ENCODE measurements at regions not wholly inside any gene's neighbourhood (a gene's known extent, or its start where the extent isn't known, plus 50 kb on each side); places are given as distances from the start of the nearest gene placed in this dataset.

DNA sequence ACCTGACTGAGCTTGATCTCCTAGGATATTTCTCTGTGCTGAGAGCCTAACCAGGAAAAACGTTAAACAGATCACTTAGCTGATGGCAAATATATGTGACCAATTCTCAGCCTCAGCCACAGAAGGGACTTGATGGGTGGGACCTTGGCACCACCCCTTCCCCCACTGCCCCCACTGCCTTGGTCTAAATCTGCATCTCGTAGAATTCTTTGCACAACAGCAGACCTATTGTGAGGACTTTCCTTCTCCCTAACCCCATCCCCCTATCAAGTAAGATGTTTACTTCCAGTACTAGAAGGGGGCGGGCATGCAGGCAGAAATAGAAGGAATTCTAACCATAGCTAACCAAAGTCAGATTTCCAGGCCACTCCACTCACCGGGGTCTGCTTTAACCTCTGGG lies 313.2 kb downstream of the PCNX1 start:
- intact Hi-C loops (cut with DNase I; ENCODE audit: low total_unique reads), result no loop called here
- no peak overlapping the region for H3K27ac ChIP-seq
- H3K4me1 ChIP-seq, result no peaks in the 10 kb centered on the region
- no peak overlapping the region for H3K4me3 ChIP-seq
- H3K36me3 ChIP-seq, result no peaks in the 10 kb centered on the region
- H3K27me3 ChIP-seq, result no peaks in the 10 kb centered on the region
- no peak for DNase-seq
- no peaks in the 10 kb centered on the region for H3K9me3 ChIP-seq
- TF ChIP-seq POLR2A (IDR thresholded peaks at IDR 0.05) (no peak), CTCF (IDR thresholded peaks at IDR 0.05) (no peak)

GRCh38 chr14:71221119-71221518 lies 313.9 kb downstream of the PCNX1 start:
- H3K9me3 ChIP-seq, result no peaks in the 10 kb centered on the region
- H3K4me1 ChIP-seq, result no peaks in the 10 kb centered on the region
- intact Hi-C loops (cut with DNase I; ENCODE audit: low total_unique reads), result no loop called here
- no peak for DNase-seq
- TF ChIP-seq POLR2A (IDR thresholded peaks at IDR 0.05), result no peak
- no peak for TF ChIP-seq CTCF (IDR thresholded peaks at IDR 0.05)
- H3K27me3 ChIP-seq, result no peaks in the 10 kb centered on the region
- no peaks in the 10 kb centered on the region for H3K36me3 ChIP-seq
- no peak overlapping the region for H3K4me3 ChIP-seq
- H3K27ac ChIP-seq, result no peak overlapping the region

DNA sequence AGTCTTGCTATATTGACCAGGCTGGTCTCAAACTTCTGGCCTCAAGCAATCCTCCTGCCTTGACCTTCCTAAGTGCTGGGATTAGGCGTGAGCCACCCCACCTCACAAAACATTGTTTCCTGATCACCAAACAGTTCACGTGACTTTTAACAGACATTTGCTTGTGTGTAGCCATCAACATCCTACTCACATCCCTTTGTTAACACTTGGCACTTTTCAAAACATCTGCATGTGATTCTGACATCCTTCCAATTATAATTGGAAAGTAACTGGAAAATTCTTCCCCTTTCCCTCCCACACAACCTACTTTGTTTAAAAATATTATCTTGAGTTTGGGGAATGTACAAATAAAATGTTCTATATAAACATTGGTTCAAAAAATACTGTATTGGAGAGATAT lies 317.9 kb downstream of the PCNX1 start:
- Histone ChIP-seq H3K4me1 (no peaks in the 10 kb centered on the region), H3K27ac (no peak overlapping the region), H3K9me3 (no peaks in the 10 kb centered on the region), H3K36me3 (no peaks in the 10 kb centered on the region), H3K4me3 (no peak overlapping the region), H3K27me3 (no peaks in the 10 kb centered on the region)
- no peak for DNase-seq
- intact Hi-C loops (cut with DNase I; ENCODE audit: low total_unique reads), result no loop called here
- TF ChIP-seq POLR2A (IDR thresholded peaks at IDR 0.05) (no peak), CTCF (IDR thresholded peaks at IDR 0.05) (no peak)

DNA sequence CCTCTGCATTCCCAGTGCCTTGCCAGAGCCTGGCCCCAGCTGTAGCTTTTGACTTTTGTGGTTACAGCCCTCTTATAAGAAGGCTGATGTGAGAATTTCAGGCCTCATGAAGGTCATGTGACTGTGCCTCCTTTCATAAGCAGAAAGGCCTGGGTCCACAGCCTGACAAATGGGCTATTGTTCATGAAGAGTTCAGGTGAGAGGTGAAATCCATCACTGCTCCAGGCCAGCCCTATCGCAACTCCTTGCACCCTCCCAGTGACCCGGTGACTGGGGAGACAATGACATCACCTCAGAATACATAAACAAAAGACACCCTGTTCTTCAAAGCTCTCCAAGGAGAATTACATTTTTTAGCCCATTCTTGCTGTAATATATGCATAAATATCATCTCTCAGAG lies 321.5 kb downstream of the PCNX1 start:
- intact Hi-C loops (cut with DNase I; ENCODE audit: low total_unique reads), result no loop called here
- no peak for TF ChIP-seq CTCF (IDR thresholded peaks at IDR 0.05)
- no peak for TF ChIP-seq POLR2A (IDR thresholded peaks at IDR 0.05)
- Histone ChIP-seq H3K36me3 (no peaks in the 10 kb centered on the region), H3K27me3 (no peaks in the 10 kb centered on the region), H3K9me3 (no peaks in the 10 kb centered on the region), H3K4me3 (no peak overlapping the region), H3K4me1 (no peaks in the 10 kb centered on the region), H3K27ac (no peak overlapping the region)
- no peak for DNase-seq

GRCh38 chr14:71229875-71230274 lies 322.6 kb downstream of the PCNX1 start:
- Histone ChIP-seq H3K27ac (no peak overlapping the region), H3K9me3 (no peaks in the 10 kb centered on the region)
- intact Hi-C loops (cut with DNase I; ENCODE audit: low total_unique reads), result no loop called here

More at GRCh38 chr14:71229875-71230274, 322.6 kb downstream of the PCNX1 start:
- Histone ChIP-seq H3K27me3 (no peaks in the 10 kb centered on the region), H3K36me3 (no peaks in the 10 kb centered on the region), H3K4me1 (no peaks in the 10 kb centered on the region), H3K4me3 (no peak overlapping the region)
- no peak for DNase-seq
- TF ChIP-seq CTCF (IDR thresholded peaks at IDR 0.05) (no peak), POLR2A (IDR thresholded peaks at IDR 0.05) (no peak)

All from uterus (tissue), 3 donors.